ENCODE measurements at regions not wholly inside any gene's neighbourhood (a gene's known extent, or its start where the extent isn't known, plus 50 kb on each side); places are given as distances from the start of the nearest gene placed in this dataset.

GRCh38 chrX:10783451-10783995 lies 163.1 kb upstream of the MID1 start:
- no peak for TF ChIP-seq CTCF (IDR thresholded peaks at IDR 0.05)
- no peak for TF ChIP-seq POLR2A (IDR thresholded peaks at IDR 0.05)
